SK-MEL-5 (cell line): ENCODE measurements at regions not wholly inside any gene's neighbourhood (a gene's known extent, or its start where the extent isn't known, plus 50 kb on each side); places are given as distances from the start of the nearest gene placed in this dataset.

Source experiments
- DNase-seq: peaks from one replicate; pipeline ENCODE4 v3.0.0-alpha.2; 2016; ENCODE audit warnings: low read depth, low spot score
- in situ Hi-C: cut with HindIII; loops from 2 replicates; pipeline ENCODE4 v1.10.0; 2016; ENCODE audit warnings: low sequenced_read_pairs, high pct_unique_total_duplicates, low pct_unique_long_range_greater_than_20kb

DNA sequence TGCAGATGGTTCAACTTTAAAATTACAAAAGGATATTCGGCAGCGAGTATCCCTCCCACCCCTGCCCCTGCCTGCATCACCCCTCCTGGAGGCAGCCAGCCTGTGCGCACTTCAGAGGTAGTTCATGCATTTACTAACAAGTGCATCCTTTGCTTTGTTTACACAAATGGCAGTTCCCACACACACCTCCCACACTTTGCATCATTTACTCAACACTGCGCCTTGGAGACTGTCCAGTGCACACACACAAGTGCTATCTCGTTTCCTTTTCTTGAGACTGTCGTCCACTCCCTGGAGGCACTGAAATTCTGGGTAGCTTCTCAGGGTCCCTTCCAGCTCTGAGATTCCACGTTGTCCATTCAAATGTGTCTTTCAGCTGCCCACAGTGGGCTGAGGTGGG lies 53.1 kb upstream of the VSX1 start:
- in situ Hi-C loops: no loop called here
- DNase-seq: no peak

DNA sequence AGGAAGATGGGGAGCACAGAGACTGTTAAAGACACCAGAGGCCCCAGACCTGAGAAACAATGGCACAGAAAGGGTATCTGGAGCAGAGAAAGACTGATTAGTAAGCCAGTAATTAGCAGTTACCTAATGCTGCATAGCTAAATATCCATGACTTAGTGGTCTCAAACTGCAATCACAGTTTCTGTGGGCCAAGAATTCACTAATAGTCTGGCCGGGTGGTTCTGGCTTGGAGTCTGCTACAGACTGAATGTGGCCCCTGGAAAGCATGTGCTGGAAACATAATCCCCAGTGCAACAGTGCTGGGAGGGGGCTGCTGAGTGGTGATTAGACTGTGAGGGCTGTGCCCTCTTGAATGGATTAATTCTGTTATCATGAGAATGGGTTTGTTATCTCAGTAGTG lies 54.1 kb upstream of the VSX1 start:
- no peak for DNase-seq
- in situ Hi-C loops: no loop called here

GRCh38 chr20:25136643-25137559 lies 55.0 kb upstream of the VSX1 start:
- DNase-seq: peak; percentile 28
- in situ Hi-C loops: no loop called here

DNA sequence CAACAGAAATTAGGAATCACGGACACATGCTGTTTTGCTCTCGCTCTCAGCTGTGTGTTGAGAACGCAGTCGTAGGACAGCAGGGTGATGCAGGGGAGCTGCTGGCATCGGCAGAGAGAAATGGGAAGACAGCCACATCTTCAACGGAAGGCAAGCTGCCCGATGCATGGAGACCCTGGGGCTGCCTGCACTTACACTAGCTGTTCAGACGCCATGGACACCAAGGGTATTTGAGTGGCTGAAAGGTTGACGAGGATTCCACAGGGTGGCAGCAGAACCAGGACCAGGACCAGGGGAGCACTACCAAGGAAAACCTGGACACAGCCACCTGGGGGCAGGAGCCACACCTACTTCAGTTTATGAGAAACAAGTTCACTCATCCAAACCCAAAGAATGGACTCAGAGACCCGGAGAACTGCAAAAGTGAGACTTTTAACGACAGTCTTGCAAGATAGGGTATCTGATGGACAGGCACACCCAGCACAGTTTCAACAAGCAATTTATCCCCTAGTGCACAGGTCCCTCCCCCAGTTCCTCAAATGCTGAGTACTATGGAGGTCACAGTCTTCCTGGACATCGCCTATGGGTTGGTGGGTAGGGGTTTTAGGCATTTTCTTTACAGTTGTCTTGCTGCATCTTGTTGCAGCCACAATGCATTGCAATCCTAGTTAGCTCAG lies 56.3 kb upstream of the ENTPD6 start:
- in situ Hi-C loops: no loop called here
- peak; percentile 50 for DNase-seq

DNA sequence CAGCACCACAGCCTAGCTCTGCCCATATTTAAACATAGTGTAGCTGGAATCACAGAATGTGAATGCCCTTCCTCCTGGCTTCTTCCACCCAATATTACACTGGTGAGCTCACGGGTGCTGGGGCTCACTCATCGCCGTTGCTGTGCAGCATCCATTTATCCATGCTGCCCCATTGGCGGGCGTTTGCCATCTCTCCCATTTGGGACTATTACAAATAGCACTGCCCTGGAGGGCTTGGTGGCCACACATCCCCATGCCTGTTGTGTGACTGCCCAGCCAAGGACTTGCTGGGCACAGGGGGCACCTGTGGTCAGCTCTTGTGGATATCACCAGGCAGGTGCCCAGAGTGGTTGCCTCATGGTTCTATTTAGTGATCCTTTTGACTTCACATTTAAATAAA lies 54.5 kb upstream of the ENTPD6 start:
- in situ Hi-C loops: no loop called here
- no peak for DNase-seq

GRCh38 chr20:25142435-25142834 lies 53.1 kb upstream of the ENTPD6 start:
- DNase-seq: no peak
- in situ Hi-C loops: no loop called here

GRCh38 chr20:25145131-25145530 lies 50.4 kb upstream of the ENTPD6 start:
- in situ Hi-C loops: no loop called here
- no peak for DNase-seq
